Activated CD4-positive, alpha-beta T cell treated with anti-CD3 and anti-CD28 coated beads, Interleukin-2, Interleukin-6, amounts not matched to agents 100 ng/mL and 50 ng/mL, durations not matched to agents 16 hours and 8 hours (primary cell): ENCODE measurements at regions not wholly inside any gene's neighbourhood (a gene's known extent, or its start where the extent isn't known, plus 50 kb on each side); places are given as distances from the start of the nearest gene placed in this dataset.
A peak's percentile ranks its signal among the peaks of the same experiment; 100 is the strongest.
"Not testable (repeated sequence)": the region's sequence is repeated elsewhere in the genome, so short reads cannot be mapped to it uniquely, and the experiment has no call there.

Experiments
- DNase-seq: peaks from one replicate; pipeline ENCODE4 v3.0.0-alpha.2; 2020

DNA sequence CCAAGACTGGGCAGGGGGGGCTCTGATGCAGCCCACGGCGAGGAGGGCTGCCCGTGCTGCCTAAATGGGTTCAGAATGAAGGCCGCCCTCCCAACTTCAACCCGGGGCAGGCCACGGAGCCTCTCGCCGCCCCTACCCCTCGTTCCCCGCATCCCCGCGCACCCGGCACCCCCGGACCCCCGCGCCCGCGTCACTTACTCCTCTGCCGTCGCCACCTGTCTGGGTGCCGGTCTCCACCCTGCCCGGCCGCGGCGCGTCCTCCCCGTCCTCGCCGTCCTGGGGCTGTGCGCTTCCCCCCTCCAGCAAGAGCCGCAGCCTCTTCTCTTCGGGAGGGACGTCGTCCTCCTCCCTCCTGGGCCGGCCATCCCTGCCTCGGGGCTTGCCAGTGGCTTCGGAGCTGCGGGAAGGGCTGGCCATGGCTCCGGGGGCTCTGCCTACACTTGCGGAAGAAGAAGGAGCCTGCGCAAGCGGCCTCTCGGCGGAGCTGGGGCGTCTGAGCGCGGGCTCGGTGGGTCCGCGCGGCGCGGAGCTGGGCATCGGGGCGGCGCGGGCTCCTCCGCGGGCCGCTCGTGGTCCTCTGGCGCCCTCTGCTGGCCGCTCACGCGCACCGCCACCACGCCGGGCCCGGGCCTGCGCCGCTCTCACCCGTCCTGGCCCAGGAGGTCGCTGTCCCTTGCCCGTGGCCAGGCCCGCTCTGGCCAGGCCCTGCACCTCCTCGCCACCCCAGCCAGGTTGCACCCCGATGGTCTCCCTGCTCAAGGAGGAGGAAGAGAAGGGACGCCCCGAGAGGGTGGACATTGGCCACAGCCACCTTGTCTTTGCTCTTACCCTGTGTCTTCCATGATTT is 59.3 kb upstream of the CLEC6A start:
- DNase-seq: peak; percentile 71

DNA sequence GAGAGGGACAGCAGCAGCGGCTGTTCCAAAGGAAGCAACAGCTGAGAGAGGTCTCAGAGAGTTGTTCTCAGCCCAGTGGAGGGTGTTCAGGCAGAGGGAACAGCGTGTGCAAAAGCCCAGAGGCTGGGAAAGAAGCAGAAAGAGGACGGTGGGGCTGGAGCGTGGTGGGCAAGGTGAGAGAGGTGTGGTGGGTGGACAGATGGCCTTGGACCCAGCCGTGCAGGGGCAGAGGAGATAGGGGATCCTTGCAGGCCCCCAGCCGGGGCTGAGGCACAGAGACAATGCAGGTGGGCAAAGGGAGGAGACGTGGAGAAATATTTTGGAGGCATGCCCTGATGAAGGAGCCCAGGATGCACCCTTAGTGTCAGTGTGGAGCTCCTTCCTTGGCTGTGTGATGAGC is 58.4 kb upstream of the CLEC6A start:
- DNase-seq: not testable (repeated sequence)

DNA sequence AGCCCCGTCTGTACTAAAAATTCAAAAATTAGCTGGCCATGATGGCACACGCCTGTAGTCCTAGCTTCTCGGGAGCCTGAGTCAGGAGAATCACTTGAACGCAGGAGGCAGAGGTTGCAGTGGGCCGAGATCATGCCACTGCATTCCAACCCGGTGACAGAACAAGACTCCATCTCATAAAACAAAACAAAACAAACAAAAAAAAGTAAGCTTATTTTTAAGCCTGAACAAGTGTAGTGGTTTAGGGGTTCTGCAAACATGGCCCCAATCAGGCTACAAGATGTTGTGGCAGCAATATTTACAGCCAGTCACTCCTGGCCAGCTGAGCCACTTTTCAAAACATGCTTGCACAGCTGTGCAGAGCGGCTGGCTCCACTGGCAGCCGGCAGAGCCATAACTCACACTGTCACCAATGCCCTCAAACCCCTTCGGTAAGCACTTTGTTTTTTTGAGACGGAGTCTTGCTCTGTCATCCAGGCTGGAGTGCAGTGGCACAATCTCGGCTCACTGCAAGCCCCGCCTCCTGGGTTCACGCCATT is 56.2 kb upstream of the CLEC6A start:
- DNase-seq: not testable (repeated sequence)

DNA sequence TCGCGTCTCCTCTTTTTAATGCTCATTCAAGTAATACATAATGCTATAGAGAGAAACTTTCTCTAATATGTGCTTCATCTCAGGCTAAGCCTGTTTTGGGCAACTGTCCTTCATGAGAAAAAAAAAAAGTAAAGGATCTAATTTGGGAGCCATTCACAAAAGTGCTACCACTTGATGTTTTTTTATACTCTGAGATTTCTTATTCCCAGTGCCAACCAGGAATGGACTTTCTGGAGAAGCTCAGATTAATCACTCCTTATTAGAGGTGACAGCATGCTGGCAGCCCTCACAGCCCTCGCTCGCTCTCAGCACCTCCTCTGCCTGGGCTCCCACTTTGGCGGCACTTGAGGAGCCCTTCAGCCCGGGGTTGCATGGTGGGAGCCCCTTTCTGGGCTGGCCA is 51.9 kb upstream of the CLEC6A start:
- DNase-seq: not testable (repeated sequence)

DNA sequence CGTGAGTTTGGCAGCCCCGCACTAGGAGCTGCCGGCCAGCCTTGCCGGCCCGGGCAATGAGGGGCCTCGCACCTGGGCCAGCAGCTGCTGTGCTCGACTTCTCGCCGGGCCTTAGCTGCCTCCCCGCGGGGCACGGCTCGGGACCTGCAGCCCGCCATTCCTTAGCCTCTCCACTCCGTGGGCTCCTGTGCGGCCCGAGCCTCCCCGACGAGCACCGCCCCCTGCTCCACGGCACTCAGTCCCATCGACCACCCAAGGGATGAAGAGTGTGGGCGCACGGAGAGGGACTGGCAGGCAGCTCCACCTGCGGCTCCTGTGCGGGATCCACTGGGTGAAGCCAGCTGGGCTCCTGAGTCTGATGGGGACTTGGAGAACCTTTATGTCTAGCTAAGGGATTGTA is 51.4 kb upstream of the CLEC6A start:
- not testable (repeated sequence) for DNase-seq
